H7 (cell line): ENCODE measurements at regions not wholly inside any gene's neighbourhood (a gene's known extent, or its start where the extent isn't known, plus 50 kb on each side); places are given as distances from the start of the nearest gene placed in this dataset.
"Not testable (repeated sequence)": the region's sequence is repeated elsewhere in the genome, so short reads cannot be mapped to it uniquely, and the experiment has no call there.

ENCODE experiments used
- DNase-seq: peaks from one replicate; pipeline ENCODE4 v3.0.0; 2012
- H3K27me3 ChIP-seq: 2 replicates; pipeline ENCODE4 v1.6.0; 2011; ENCODE audit warnings: mild to moderate bottlenecking, low read length; ENCODE audit not compliant: control insufficient read depth, insufficient read depth
- H3K36me3 ChIP-seq: replicated peaks from 2 replicates; pipeline ENCODE4 v1.5.1; 2011; ENCODE audit warnings: low read length; ENCODE audit not compliant: control insufficient read depth, insufficient read depth
- H3K4me3 ChIP-seq: 2 replicates; pipeline ENCODE4 v1.5.1; 2011; ENCODE audit warnings: low read depth, mild to moderate bottlenecking, control low read depth, low read length, moderate library complexity; ENCODE audit not compliant: insufficient read depth

DNA sequence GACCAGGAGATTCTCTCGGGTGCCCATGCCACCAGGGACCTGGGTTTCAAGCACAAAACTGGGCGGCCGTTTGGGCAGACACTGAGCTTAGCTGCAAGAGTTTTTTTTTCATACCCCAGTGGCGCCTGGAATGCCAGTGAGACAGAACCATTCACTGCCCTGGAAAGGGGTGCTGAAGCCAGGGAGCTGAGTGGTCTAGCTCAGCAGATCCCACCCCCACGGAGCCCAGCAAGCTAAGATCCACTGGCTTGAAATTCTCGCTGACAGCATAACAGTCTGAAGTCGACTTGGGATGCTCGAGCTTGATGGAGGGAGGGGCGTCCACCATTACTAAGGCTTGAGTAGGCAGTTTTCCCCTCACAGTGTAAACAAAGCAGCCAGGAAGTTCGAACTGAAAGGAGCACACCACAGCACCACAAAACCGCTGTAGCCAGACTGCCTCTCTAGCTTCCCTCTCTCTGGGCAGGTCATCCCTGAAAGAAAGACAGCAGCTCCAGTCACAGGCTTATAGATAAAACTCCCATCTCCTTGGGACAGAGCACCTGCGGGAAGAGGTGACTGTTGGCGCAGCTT lies 157.7 kb downstream of the GIPC2 start:
- not testable (repeated sequence) for DNase-seq, H3K36me3 ChIP-seq, H3K4me3 ChIP-seq, H3K27me3 ChIP-seq

DNA sequence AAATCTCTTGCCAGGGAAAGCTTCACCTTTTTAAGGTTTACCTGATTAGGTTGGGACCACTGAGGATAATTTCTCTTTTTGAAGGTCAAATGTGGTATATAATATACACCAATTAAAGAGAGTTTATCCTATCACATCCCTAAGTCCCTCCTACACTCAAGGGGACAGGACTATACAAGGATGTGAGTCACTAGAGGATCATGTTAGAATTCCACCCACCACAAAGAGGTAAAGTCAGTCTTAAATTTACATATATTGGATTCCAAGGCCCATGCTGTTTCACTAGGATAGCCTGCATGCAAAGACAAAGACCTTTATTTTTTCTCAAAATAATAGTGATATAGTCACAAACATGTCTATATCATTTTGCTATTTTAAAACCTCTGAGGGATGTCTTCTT lies 164.4 kb downstream of the GIPC2 start:
- Histone ChIP-seq H3K36me3 (no peaks in the 10 kb centered on the region), H3K27me3 (no peaks in the 10 kb centered on the region), H3K4me3 (no peak overlapping the region)
- DNase-seq, result no peak

DNA sequence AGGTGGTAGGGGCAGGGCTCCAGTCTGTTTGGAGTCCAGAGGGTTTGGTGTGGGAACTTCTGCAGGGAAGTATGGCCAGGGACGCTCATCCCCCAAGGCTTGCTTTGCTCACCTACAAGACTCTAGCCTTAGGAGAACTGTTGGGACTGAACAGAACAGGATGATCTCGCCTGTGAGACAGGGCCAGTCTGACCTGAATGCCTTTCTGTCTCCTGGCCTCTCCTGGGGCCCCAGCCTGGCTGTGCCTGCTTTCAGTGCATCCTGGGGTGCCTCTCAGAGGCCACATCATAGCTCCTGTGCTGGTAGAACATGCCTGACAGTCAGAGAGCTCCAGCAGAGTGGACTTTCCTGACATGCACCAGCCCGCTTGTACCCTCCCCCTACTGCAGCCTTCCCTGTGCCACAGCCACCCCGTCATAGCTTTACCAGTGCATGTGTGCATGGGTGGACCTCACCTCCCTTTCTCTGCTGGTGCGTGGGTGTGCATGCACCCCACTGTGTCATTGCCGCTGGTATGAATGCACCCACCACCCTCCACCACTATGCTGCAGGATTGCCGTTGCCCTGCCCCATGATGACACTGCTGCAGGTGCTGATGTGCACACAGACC lies 165.8 kb downstream of the GIPC2 start:
- Histone ChIP-seq H3K4me3 (no peak overlapping the region), H3K27me3 (no peaks in the 10 kb centered on the region), H3K36me3 (no peaks in the 10 kb centered on the region)
- no peak for DNase-seq

DNA sequence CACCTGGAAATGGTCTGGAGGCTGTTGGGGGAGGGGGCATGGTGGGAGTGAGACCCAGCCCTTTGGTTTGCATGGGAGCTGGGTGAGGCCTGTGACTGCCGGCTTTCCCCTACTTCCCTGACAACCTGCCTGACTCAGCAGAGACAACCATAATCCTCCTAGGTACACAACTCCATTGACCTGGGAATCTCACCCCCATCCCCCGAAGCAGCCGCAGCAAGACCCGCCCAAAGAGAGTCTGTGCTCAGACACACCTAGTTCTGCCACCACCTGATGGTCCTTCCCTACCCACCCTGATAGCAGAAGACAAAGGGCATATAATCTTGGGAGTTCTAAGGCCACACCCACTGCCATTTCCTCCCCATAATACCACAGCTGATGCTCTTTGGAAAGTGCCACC lies 168.6 kb downstream of the GIPC2 start:
- H3K27me3 ChIP-seq, result no peaks in the 10 kb centered on the region
- H3K36me3 ChIP-seq, result no peaks in the 10 kb centered on the region
- no peak overlapping the region for H3K4me3 ChIP-seq
- no peak for DNase-seq

DNA sequence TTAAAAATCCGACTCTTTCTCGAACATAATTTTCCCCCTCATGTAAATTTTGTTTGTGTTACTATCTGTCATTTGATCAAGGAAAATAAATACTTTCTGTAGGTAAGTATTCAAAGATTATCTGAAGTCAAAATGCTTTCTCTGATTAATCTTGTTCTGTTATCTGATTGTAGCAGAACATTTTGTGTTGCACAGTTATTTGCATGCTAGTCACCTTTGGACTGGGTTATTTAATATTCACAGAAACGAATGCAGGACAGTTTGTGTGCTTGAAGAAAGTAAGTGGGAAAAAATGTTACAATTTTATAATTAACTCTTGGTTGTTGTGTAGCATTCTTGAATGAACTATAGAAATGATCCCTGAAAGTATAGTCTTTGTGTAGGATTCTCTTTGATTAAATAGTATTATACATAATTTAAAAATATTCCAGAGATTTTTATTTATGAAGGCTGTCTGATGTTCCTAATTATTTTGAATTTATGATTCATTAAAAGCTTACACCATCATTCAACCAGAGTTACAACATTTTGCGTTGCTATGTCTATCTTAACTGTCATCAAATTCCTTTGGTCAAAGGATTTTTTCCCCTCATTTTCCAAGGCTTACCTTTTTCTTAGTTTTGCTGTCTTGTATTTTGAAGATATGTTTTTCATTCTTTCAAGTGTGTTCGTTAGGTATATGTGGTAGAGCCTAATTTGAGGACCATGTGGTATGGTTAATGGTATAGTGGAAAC lies 176.6 kb downstream of the GIPC2 start:
- no peaks in the 10 kb centered on the region for H3K36me3 ChIP-seq
- no peak overlapping the region for H3K4me3 ChIP-seq
- no peak for DNase-seq
- H3K27me3 ChIP-seq, result peaks cover 26% of the 10 kb centered on the region; the same call in 1 of the 2 replicates

DNA sequence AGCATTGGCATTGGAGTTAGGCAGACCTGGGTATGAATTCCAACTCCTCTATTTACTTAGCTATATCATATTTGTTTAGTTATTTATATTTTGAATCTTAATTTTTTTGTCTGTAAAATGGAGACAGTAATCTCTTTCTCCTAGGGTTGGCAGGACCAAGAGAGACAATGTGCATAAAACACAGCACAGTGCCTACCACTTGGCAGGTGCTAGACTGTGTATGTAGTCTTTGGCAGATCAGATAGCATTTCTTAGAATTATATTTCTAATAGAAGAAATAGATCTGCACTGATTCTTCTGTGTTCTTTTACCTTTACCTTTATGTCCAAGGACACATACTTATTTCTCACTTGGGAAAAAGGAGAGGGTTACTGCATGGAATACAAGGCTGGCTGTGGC lies 177.2 kb downstream of the GIPC2 start:
- H3K27me3 ChIP-seq, result peaks cover 26% of the 10 kb centered on the region; the same call in 1 of the 2 replicates
- DNase-seq, result no peak
- no peak overlapping the region for H3K4me3 ChIP-seq

DNA sequence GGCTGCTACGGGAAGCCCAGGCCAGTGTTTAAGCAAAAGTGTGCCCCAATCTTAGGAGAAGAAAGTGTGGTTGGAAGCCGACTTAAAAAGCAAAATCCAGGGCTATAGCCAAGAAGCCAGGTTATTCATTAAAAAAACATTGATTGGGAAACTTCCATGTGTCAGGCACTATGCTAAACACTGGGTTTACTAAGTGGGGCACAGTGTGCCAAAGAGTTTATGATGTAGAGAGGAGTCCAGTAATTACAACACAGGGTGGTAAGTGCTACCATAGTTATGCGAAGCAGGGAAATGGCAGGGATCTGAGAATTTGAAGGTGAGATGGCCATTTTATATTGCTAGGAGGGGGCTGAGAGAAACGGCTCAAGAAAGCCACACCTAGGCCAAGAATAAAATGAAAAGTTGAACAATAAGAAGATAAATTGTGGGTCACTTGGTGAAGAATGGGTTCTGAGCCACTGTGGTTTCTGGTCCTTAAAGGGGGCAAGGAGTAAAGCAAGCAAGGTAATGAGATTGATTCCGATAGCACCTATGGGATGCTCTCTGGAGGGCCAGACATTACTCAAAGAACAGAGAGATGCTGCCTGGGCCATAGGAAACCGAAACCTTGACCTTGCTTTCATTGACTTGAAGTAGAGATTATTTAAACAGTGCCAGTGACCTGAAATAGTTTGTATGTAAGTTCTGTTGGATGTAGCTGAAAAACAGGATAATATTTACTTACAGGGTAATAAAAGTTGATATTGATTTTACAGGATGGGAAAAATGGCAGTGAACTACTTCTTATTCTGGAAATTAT lies 177.8 kb downstream of the GIPC2 start:
- peaks cover 32% of the 10 kb centered on the region; the same call in 1 of the 2 replicates for H3K27me3 ChIP-seq
- no peak for DNase-seq
- H3K4me3 ChIP-seq, result no peak overlapping the region
- no peaks in the 10 kb centered on the region for H3K36me3 ChIP-seq

More for the DNA sequence above, 177.2 kb downstream of the GIPC2 start:
- no peaks in the 10 kb centered on the region for H3K36me3 ChIP-seq

DNA sequence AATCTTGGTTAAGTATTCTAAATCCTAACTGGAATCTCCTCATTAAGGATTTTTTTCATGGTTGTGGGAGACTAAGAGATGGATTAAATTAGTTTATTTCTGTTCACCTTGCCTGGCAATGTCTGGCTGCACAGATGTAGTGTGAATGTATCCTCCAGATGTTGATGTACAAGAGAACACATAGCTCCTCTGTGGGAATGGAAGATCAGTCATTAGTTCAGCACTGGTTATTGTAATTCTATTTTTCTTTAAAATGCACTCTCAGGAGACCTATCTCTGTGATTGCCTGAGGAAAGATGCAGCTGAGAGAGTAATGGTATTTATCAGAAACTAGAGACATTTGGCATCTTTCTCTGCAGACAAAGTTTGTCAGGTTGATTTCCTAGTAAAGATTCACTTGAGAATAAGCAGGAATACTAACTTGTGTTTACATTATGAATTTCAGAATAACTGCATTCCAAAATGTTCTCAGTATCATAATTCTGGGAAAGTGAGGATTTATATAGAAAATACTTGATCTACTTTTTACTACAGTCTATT lies 178.6 kb downstream of the GIPC2 start:
- DNase-seq, result no peak
- peaks cover 38% of the 10 kb centered on the region; the same call in 1 of the 2 replicates for H3K27me3 ChIP-seq
- no peak overlapping the region for H3K4me3 ChIP-seq
- no peaks in the 10 kb centered on the region for H3K36me3 ChIP-seq

DNA sequence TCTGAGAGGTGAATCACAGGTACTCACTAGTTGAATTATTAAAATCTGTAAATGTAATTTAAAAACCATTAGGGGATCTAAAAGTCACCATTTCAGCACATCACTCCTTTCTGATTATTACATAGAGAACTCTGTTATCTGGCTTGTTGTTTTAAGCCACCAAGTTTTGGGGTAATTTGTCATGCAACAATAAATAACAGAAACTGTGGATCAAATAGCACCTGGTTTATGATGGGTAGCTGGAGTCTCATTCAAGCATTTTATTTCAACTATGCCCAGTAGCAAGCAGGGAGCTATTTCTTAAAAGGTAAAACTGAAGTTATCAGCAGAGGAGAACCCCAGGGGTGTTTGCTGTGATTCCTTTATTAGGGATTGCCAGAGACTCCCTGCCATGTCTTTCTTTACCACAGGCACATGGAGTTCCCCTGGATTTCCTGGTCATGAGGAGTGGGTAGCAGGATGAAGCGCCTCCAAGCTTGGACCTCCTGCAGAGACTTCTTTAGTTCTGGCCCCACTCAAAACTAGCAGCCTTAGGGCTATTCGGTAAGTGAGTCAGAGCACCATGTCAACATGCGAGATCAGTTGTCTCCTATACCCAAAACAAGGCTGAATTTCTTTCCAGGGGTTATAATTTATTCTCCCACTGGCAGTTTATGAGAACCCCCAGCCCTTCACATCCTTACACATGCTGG lies 179.2 kb downstream of the GIPC2 start:
- Histone ChIP-seq H3K27me3 (peaks cover 44% of the 10 kb centered on the region; the same call in 1 of the 2 replicates), H3K4me3 (no peak overlapping the region), H3K36me3 (no peaks in the 10 kb centered on the region)
- peak; percentile 28 for DNase-seq

DNA sequence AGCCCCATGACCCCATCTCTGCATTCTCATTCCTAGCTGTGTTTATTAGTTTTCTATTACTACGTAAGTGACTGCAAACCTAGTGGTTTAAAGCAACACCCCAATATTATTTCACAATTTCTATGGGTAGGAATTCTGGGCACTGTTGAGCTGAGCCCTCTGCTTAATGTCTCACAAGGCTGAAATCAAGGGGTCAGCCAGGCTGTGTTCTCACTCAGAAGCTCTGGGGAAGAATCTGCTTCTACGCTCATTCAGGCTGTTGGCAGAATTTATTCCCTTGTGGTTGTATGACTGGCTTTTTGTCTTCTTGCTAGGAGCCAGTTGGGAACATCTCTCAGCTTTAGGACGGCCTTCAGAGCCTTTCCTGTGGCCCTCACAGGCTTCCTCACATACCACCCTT lies 181.0 kb downstream of the GIPC2 start:
- no peak for DNase-seq
- Histone ChIP-seq H3K27me3 (peaks cover 54% of the 10 kb centered on the region; the same call in 1 of the 2 replicates), H3K4me3 (no peak overlapping the region), H3K36me3 (no peaks in the 10 kb centered on the region)

DNA sequence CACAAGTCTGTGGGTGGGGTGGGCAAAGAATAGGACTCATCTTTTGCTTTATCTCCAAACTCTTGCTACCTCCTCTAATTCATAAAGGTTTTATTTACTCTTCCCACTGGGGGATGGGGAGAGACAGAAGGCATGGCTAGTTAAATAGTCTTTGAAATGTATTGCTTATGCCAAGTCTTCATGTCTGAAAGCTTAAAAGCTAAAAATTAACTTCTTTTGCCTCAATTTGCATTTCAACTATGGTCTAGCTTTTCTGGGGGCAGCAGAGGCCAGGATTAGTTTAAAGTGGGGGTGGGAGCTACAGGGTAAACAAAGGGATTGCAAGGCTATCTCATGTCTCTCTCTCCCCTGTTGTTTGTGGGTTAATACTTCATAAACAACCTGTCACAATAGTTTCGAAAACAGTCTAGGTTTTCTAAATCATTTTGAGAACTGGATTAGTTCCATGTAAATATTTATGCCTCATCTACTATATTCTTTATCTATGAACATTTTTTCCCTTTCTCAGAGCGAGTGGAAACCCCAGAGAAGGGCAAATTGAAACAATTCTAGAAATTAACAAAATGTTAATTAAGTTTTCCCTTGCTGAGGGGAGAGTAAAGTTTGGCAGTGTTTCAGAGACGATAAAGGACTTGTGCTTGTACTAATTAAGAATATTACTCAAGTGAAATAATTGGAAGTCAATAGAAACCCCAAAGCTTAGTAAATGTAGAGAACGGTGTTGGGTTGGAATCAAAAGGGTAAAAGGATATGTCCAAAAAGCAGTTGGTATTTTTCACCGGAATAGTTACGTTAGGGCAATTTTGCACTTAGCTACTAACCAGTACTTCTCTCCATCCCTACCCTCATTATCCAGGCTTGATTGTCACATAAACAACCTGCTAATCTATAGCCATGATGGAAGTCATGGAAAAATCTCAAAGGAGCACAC lies 182.2 kb downstream of the GIPC2 start:
- H3K27me3 ChIP-seq, result peaks cover 65% of the 10 kb centered on the region; the same call in 1 of the 2 replicates
- no peak for DNase-seq
- H3K36me3 ChIP-seq, result no peaks in the 10 kb centered on the region
- no peak overlapping the region for H3K4me3 ChIP-seq

DNA sequence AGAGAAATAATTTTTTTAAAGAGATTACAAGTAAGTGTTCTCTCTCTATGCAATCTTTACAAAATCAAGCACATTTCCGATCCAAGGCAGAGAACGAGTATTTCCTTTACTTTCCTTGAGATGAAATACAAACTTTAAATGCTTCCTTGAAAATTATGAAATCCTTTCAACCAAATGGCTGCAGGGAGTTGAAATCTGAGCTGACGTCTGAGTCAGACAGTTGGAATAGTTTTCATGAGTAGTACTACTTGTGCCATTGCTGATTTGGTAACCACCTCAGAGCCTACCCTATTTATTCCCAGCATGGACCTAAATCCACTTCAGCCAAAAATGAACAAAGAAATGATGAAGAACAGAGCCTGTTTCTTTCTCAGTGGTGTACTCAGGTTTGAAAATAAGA lies 183.6 kb downstream of the GIPC2 start:
- H3K4me3 ChIP-seq, result no peak overlapping the region
- H3K27me3 ChIP-seq, result peaks cover 75% of the 10 kb centered on the region
- H3K36me3 ChIP-seq, result no peaks in the 10 kb centered on the region
- DNase-seq, result no peak

DNA sequence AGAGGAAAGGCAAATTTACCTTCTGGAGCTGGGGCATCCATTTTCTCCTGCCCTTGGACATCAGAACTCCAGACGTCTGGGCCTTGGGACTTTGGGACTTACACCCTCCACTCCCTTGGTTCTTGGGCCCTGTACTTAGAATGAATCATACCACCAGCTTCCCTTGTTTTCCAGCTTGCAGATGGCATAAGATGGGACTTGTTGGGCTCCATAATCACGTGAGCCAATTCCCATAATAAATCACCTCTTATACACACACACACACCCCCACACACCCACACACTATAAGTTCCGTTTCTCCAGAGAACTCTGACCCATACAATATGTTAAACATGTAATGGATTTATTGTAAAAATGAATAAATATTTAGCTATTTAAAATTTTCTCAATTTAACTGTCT lies 185.7 kb downstream of the GIPC2 start:
- H3K27me3 ChIP-seq, result peaks cover 86% of the 10 kb centered on the region
- H3K4me3 ChIP-seq, result no peak overlapping the region
- no peak for DNase-seq
- no peaks in the 10 kb centered on the region for H3K36me3 ChIP-seq
